AG04450 (cell line): ENCODE measurements at regions not wholly inside any gene's neighbourhood (a gene's known extent, or its start where the extent isn't known, plus 50 kb on each side); places are given as distances from the start of the nearest gene placed in this dataset.

Source experiments
- CTCF ChIA-PET: fragments of 300-600, 350-600 bp; formaldehyde crosslinking; extraction: SDS; loops from one replicate; lab custom pipeline; 2022; ENCODE audit warnings: antibody characterized with exemption, inconsistent platforms; lab: Charles Lee
- POLR2A ChIA-PET: fragments of 350-600 bp; formaldehyde crosslinking; extraction: SDS; loops from one replicate; lab custom pipeline; 2021; ENCODE audit warnings: antibody characterized with exemption, inconsistent platforms; lab: Yijun Ruan, JAX
- DNase-seq: peaks from one replicate; pipeline ENCODE4 v3.0.0-alpha.2; 2011; ENCODE audit warnings: low read depth, low spot score
- H3K27ac ChIP-seq: one replicate; pipeline ENCODE4 v1.5.1; 2012; ENCODE audit warnings: low read depth, low read length, control low read depth
- H3K27me3 ChIP-seq: one replicate; pipeline ENCODE4 v1.6.0; 2012; ENCODE audit warnings: low read length; ENCODE audit not compliant: control insufficient read depth, insufficient read depth
- H3K4me3 ChIP-seq: 2 replicates; pipeline ENCODE4 v1.5.1; 2011; ENCODE audit warnings: mild to moderate bottlenecking, low read depth, low read length, control low read depth
- H3K9me3 ChIP-seq: 2 replicates; pipeline ENCODE4 v1.5.1; 2012; ENCODE audit warnings: low read length; ENCODE audit not compliant: control insufficient read depth, insufficient read depth
- TF ChIP-seq, protein P1 (sequence below): IDR thresholded peaks from 2 replicates; pipeline ENCODE4 v1.5.1; 2011; ENCODE audit warnings: low read depth, low read length, control low read depth, inconsistent platforms

DNA sequence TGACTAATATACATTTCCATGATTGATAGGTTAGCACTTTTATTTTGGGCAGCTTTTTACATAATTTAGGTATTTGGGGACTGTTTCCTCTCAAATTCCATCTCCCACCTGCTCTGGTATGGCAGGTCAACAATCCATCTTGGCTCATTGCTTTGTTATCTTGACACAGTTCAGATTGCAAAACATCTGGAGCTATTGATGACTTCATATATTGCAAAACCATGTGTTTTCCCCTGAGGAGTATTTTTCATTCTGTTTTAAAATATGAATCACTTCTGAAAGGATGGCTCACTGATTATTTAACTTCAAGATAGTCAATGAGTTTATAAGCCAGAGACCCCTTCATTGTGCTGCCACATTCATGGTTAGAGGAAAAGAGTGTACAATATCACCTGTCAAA, 1206.0 kb upstream of the C9orf72 start:
- H3K27ac ChIP-seq = no peak overlapping the region
- TF ChIP-seq, protein P1, sequence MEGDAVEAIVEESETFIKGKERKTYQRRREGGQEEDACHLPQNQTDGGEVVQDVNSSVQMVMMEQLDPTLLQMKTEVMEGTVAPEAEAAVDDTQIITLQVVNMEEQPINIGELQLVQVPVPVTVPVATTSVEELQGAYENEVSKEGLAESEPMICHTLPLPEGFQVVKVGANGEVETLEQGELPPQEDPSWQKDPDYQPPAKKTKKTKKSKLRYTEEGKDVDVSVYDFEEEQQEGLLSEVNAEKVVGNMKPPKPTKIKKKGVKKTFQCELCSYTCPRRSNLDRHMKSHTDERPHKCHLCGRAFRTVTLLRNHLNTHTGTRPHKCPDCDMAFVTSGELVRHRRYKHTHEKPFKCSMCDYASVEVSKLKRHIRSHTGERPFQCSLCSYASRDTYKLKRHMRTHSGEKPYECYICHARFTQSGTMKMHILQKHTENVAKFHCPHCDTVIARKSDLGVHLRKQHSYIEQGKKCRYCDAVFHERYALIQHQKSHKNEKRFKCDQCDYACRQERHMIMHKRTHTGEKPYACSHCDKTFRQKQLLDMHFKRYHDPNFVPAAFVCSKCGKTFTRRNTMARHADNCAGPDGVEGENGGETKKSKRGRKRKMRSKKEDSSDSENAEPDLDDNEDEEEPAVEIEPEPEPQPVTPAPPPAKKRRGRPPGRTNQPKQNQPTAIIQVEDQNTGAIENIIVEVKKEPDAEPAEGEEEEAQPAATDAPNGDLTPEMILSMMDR = no peak
- H3K9me3 ChIP-seq = no peaks in the 10 kb centered on the region
- no peak overlapping the region for H3K4me3 ChIP-seq
- H3K27me3 ChIP-seq = no peaks in the 10 kb centered on the region
- DNase-seq = no peak
- ChIA-PET POLR2A (no interaction called here), CTCF (no interaction called here)

DNA sequence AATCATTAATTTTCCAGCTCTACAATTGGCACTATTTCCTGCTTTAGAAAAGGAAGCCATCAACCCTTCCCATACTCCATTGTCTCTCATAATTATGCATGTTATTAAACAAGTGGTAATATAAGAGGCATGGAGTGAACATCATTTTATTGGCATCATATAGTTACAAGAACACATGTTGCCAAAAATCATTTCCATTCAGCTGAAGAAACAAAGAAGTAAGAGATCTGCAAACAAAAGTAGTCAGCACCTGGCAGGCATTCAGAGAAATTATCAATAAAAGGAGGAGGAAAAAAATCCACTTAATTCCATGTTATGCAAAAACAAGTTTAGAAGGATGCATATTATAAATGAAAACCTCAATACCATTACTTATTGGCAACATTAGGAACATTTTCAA, 1208.2 kb upstream of the C9orf72 start:
- Histone ChIP-seq H3K9me3 (no peaks in the 10 kb centered on the region), H3K4me3 (no peak overlapping the region), H3K27me3 (no peaks in the 10 kb centered on the region), H3K27ac (no peak overlapping the region)
- TF ChIP-seq, protein P1 = no peak
- no peak for DNase-seq
- ChIA-PET CTCF (no interaction called here), POLR2A (no interaction called here)

DNA sequence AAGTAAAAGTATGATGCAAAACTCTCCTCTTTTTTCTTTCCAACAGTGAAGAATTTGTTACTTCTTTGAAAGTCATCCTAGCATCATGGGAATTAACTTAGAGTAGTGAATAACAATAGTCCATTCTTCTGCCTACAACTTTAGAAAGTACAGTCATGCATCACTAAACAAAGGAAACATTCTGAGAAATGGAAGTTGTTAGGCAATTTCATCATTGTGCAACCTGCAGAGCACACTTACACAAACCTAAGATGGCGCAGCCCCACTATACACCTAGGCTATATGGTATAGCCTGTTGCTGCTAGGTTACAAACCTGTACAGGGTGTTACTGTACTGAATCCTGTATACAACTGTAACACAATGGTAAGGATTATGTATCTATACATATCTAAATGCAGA, 1209.3 kb upstream of the C9orf72 start:
- Histone ChIP-seq H3K9me3 (no peaks in the 10 kb centered on the region), H3K4me3 (no peak overlapping the region), H3K27me3 (no peaks in the 10 kb centered on the region), H3K27ac (no peak overlapping the region)
- CTCF ChIA-PET = no interaction called here
- DNase-seq = no peak
- TF ChIP-seq, protein P1 = no peak
- POLR2A ChIA-PET = no interaction called here

GRCh38 chr9:28792716-28793115, 1219.4 kb upstream of the C9orf72 start:
- ChIA-PET CTCF (interaction anchor here (1.2 kb wide), 1 partner anchor 18 kb away, joined by 4 read pairs; no protein-coding TSS in a partner anchor), POLR2A (no interaction called here)
- Histone ChIP-seq H3K27ac (no peak overlapping the region), H3K27me3 (no peaks in the 10 kb centered on the region), H3K9me3 (peaks cover 4% of the 10 kb centered on the region), H3K4me3 (no peak overlapping the region)
- no peak for DNase-seq
- TF ChIP-seq, protein P1 = no peak

DNA sequence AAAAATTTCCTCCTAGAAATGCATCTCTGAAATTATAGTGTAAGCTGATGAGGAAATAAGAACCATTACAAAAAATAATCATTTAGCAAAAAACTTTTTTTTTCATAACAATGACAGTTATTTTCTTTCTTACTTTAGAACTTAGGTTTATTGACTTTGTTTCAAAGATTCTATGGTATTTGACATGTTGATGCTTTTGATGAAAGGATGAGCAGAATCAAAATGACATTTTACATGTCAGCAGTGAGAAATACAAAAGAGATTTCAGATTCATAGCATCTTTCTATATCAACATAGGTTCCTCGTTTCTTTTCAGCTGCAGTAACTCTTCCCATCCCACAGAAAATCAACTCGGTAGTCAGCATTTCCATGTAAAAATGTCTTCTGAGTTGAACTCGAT, 1226.6 kb upstream of the C9orf72 start:
- CTCF ChIA-PET = no interaction called here
- H3K27ac ChIP-seq = no peak overlapping the region
- DNase-seq = no peak

More for the DNA sequence above, 1226.6 kb upstream of the C9orf72 start:
- no peaks in the 10 kb centered on the region for H3K27me3 ChIP-seq
- H3K9me3 ChIP-seq = no peaks in the 10 kb centered on the region; the same call in 1 of the 2 replicates
- TF ChIP-seq, protein P1 = no peak
- POLR2A ChIA-PET = no interaction called here
- H3K4me3 ChIP-seq = no peak overlapping the region
